Keratinocyte (primary cell): ENCODE measurements at regions not wholly inside any gene's neighbourhood (a gene's known extent, or its start where the extent isn't known, plus 50 kb on each side); places are given as distances from the start of the nearest gene placed in this dataset.

Experiments used
- DNase-seq: peaks from one replicate; pipeline ENCODE4 v3.0.0-alpha.2; 2011; ENCODE audit warnings: low read depth, missing footprints, low spot score
- FAIRE-seq: peaks from 2 replicates; lab custom pipeline; 2011; peaks lifted over from hg19 to GRCh38; lab: Jason Lieb, UNC
- H2AFZ ChIP-seq: 2 replicates; pipeline ENCODE4 v1.6.0; 2012; ENCODE audit warnings: low read length, control low read depth, inconsistent platforms; ENCODE audit not compliant: control insufficient read depth
- H3K27ac ChIP-seq: 2 replicates; pipeline ENCODE4 v1.5.1; 2011; ENCODE audit warnings: low read length; ENCODE audit not compliant: control insufficient read depth, insufficient read depth
- H3K27me3 ChIP-seq: 3 replicates; pipeline ENCODE4 v1.6.0; 2011; ENCODE audit warnings: low read length; ENCODE audit not compliant: control insufficient read depth, insufficient read depth; ENCODE audit errors: extremely low read depth
- H3K36me3 ChIP-seq, 2 experiments: 2 replicates in 1 of 2; 3 replicates in 1 of 2; pipeline ENCODE4 v1.5.1; 2011; ENCODE audit warnings: low read length in 2 of 2, mild to moderate bottlenecking in 1 of 2; ENCODE audit not compliant: control insufficient read depth in 2 of 2, insufficient read depth in 2 of 2; ENCODE audit errors: extremely low read depth in 1 of 2
- H3K4me1 ChIP-seq: 3 replicates; pipeline ENCODE4 v1.5.1; 2011; ENCODE audit warnings: low read length; ENCODE audit not compliant: control insufficient read depth, insufficient read depth; ENCODE audit errors: extremely low read depth
- H3K4me2 ChIP-seq: 3 replicates; pipeline ENCODE4 v1.6.0; 2011; ENCODE audit warnings: low read depth, low read length; ENCODE audit not compliant: control insufficient read depth, insufficient read depth; ENCODE audit errors: extremely low read depth
- H3K4me3 ChIP-seq, 3 experiments: fragments of 200-600 bp in 1 of 3; sonication (generic) in 1 of 3; 2 replicates in 2 of 3; 3 replicates in 1 of 3; pipeline ENCODE4 v1.5.1; 2011 to 2016; ENCODE audit warnings: low read length in 3 of 3, mild to moderate bottlenecking in 3 of 3, control low read depth in 2 of 3, inconsistent platforms in 1 of 3, low read depth in 1 of 3, mixed read lengths in 1 of 3, mixed run types in 1 of 3, moderate library complexity in 1 of 3; ENCODE audit not compliant: control insufficient read depth in 2 of 3, insufficient read depth in 2 of 3; ENCODE audit errors: extremely low read depth in 1 of 3
- H3K79me2 ChIP-seq: 2 replicates; pipeline ENCODE4 v1.6.0; 2012; ENCODE audit warnings: low read length; ENCODE audit not compliant: control insufficient read depth, insufficient read depth
- H3K9ac ChIP-seq: 3 replicates; pipeline ENCODE4 v1.6.0; 2011; ENCODE audit warnings: low read length; ENCODE audit not compliant: control insufficient read depth, insufficient read depth; ENCODE audit errors: extremely low read depth
- H3K9me1 ChIP-seq: 3 replicates; pipeline ENCODE4 v1.6.0; 2011; ENCODE audit warnings: low read length; ENCODE audit not compliant: control insufficient read depth, insufficient read depth; ENCODE audit errors: extremely low read depth
- H3K9me3 ChIP-seq: 2 replicates; pipeline ENCODE4 v1.5.1; 2012; ENCODE audit warnings: low read depth, low read length; ENCODE audit not compliant: control insufficient read depth
- H4K20me1 ChIP-seq: 3 replicates; pipeline ENCODE4 v1.6.0; 2011; ENCODE audit warnings: low read length; ENCODE audit not compliant: control insufficient read depth, insufficient read depth; ENCODE audit errors: extremely low read depth
- CTCF ChIP-seq, 3 experiments: IDR thresholded peaks in 1 of 3; conservative IDR thresholded peaks in 1 of 3; optimal IDR thresholded peaks in 1 of 3; 2 replicates in 2 of 3; 3 replicates in 1 of 3; pipeline versions ENCODE3 to v1.5.1; 2011; ENCODE audit warnings: low read length in 3 of 3, mild to moderate bottlenecking in 3 of 3, moderate library complexity in 2 of 3, control low read depth in 1 of 3, inconsistent platforms in 1 of 3; ENCODE audit not compliant: insufficient read depth in 2 of 3; ENCODE audit errors: extremely low read depth in 1 of 3
- EZH2 ChIP-seq: IDR thresholded peaks from one replicate; pipeline ENCODE4 v1.6.1; 2012; ENCODE audit warnings: inconsistent platforms, mild to moderate bottlenecking, low read length, moderate library complexity
- dilution Hi-C: fragments of 300-500 bp; cut with MboI; formaldehyde crosslinking; loops from one replicate; pipeline ENCODE4 v1.7.0; 2020; ENCODE audit warnings: low sequenced_read_pairs; ENCODE audit not compliant: extremely low pct_ligation_motif_present

DNA sequence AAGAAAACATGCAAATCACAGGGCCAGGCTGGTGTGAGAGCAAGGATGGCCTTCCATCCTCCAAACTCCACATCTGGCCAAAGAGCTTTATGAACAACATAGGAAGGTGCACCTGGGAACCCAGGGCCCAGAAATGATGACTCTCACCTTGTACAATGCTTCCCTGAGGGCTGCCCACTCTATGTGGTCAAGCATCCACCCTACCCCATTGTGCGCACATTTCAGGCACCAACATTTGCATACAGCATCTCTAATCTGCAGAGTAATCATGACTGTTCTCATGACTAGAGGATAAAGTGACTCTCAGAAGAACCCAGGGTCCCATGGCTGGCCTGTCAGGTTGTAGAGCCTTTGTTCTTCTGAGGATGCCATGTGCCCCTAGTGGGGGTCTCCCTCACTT is 57.2 kb upstream of the NTF3 start:
- Histone ChIP-seq H3K79me2 (no peaks in the 10 kb centered on the region), H2AFZ (no peak overlapping the region), H3K9me1 (no peaks in the 10 kb centered on the region), H3K9ac (no peak overlapping the region), H3K27me3 (no peaks in the 10 kb centered on the region), H3K4me3 (no peak overlapping the region), H3K27ac (no peak overlapping the region), H4K20me1 (no peaks in the 10 kb centered on the region), H3K4me1 (no peaks in the 10 kb centered on the region), H3K4me2 (no peak overlapping the region), H3K36me3 (no peaks in the 10 kb centered on the region), H3K9me3 (no peaks in the 10 kb centered on the region)
- dilution Hi-C loops: no loop called here
- no peak for FAIRE-seq
- no peak for DNase-seq
- TF ChIP-seq CTCF (optimal IDR thresholded peaks at IDR 0.05 in 1 of 3, IDR thresholded peaks at IDR 0.05 in 1 of 3, conservative IDR thresholded peaks at IDR 0.05 in 1 of 3; ENCODE audit: extremely low read depth in 1 of 3, insufficient read depth in 2 of 3, low read length in 3 of 3) (no peak), EZH2 (no peak)

- H3K4me3 ChIP-seq: no peak overlapping the region
- no peaks in the 10 kb centered on the region for H3K79me2 ChIP-seq
- H3K4me1 ChIP-seq: peaks cover 4% of the 10 kb centered on the region
- no peaks in the 10 kb centered on the region for H3K27me3 ChIP-seq
- dilution Hi-C loops: no loop called here
- H3K9me1 ChIP-seq: no peaks in the 10 kb centered on the region
- TF ChIP-seq EZH2 (no peak), CTCF (optimal IDR thresholded peaks at IDR 0.05 in 1 of 3, IDR thresholded peaks at IDR 0.05 in 1 of 3, conservative IDR thresholded peaks at IDR 0.05 in 1 of 3; ENCODE audit: extremely low read depth in 1 of 3, insufficient read depth in 2 of 3, low read length in 3 of 3) (no peak)
- H3K9ac ChIP-seq: no peak overlapping the region
- no peak overlapping the region for H3K27ac ChIP-seq
- no peak overlapping the region for H3K4me2 ChIP-seq
- no peak for DNase-seq
- no peak for FAIRE-seq
- H3K9me3 ChIP-seq: no peaks in the 10 kb centered on the region
- H3K36me3 ChIP-seq: no peaks in the 10 kb centered on the region
- H4K20me1 ChIP-seq: no peaks in the 10 kb centered on the region
- no peak overlapping the region for H2AFZ ChIP-seq
Measured at GRCh38 chr12:5375547-5376295, 56.2 kb upstream of the NTF3 start.
